T-helper 2 cell treated with Interferon-gamma antibody and Interleukin-4, amounts not matched to agents 100 ng/mL and 5 ng/mL, for 36 hours (primary cell): ENCODE measurements at regions not wholly inside any gene's neighbourhood (a gene's known extent, or its start where the extent isn't known, plus 50 kb on each side); places are given as distances from the start of the nearest gene placed in this dataset.
"Not testable (repeated sequence)": the region's sequence is repeated elsewhere in the genome, so short reads cannot be mapped to it uniquely, and the experiment has no call there.

Experiments
- intact Hi-C: fragments of 100-400 bp; cut with micrococcal nuclease; formaldehyde crosslinking; loops from one replicate; pipeline ENCODE4 v1.15.1; 2023

GRCh38 chr5:159779481-159779880 is 136.8 kb upstream of the ADRA1B start:
- intact Hi-C loops = loop anchor here (10.0 kb wide), 1 partner anchor 515 kb away; the partner anchor contains the start of gene UBLCP1

GRCh38 chr5:159780246-159780645 is 136.0 kb upstream of the ADRA1B start:
- intact Hi-C loops = no loop called here

- intact Hi-C loops = no loop called here
Measured at GRCh38 chr5:159781626-159782157, 134.6 kb upstream of the ADRA1B start.

GRCh38 chr5:159782197-159782994 is 133.9 kb upstream of the ADRA1B start:
- intact Hi-C loops = no loop called here

- intact Hi-C loops = no loop called here
Measured at GRCh38 chr5:159782995-159783300, 133.3 kb upstream of the ADRA1B start.

GRCh38 chr5:159783726-159784247 is 132.5 kb upstream of the ADRA1B start:
- intact Hi-C loops = no loop called here

- intact Hi-C loops = no loop called here
Measured at GRCh38 chr5:159784993-159785392, 131.3 kb upstream of the ADRA1B start.

- intact Hi-C loops = no loop called here
Measured at GRCh38 chr5:159785656-159786055, 130.6 kb upstream of the ADRA1B start.

- intact Hi-C loops = no loop called here
Measured at GRCh38 chr5:159786201-159786600, 130.1 kb upstream of the ADRA1B start.

- intact Hi-C loops = no loop called here
Measured at GRCh38 chr5:159786901-159787691, 129.2 kb upstream of the ADRA1B start.

- intact Hi-C loops = no loop called here
Measured at GRCh38 chr5:159787837-159788236, 128.4 kb upstream of the ADRA1B start.

GRCh38 chr5:159788835-159789331 is 127.4 kb upstream of the ADRA1B start:
- intact Hi-C loops = no loop called here

- intact Hi-C loops = no loop called here
Measured at GRCh38 chr5:159792180-159792579, 124.1 kb upstream of the ADRA1B start.

GRCh38 chr5:159797261-159797970 is 118.9 kb upstream of the ADRA1B start:
- intact Hi-C loops = no loop called here

- intact Hi-C loops = no loop called here
Measured at GRCh38 chr5:159799701-159800100, 116.6 kb upstream of the ADRA1B start.

- intact Hi-C loops = no loop called here
Measured at GRCh38 chr5:159800131-159800840, 116.0 kb upstream of the ADRA1B start.

GRCh38 chr5:159801303-159801702 is 115.0 kb upstream of the ADRA1B start:
- intact Hi-C loops = no loop called here

- intact Hi-C loops = no loop called here
Measured at GRCh38 chr5:159802661-159803060, 113.6 kb upstream of the ADRA1B start.

- intact Hi-C loops = no loop called here
Measured at GRCh38 chr5:159804121-159804520, 112.2 kb upstream of the ADRA1B start.

- intact Hi-C loops = no loop called here
Measured at GRCh38 chr5:159805021-159805420, 111.3 kb upstream of the ADRA1B start.

- intact Hi-C loops = not testable (repeated sequence)
Measured at GRCh38 chr5:159807135-159807534, 109.1 kb upstream of the ADRA1B start.
